NCI-H82 treated with DMSO at 0.1 percent for 48 hours (cell line): ENCODE measurements at regions not wholly inside any gene's neighbourhood (a gene's known extent, or its start where the extent isn't known, plus 50 kb on each side); places are given as distances from the start of the nearest gene placed in this dataset.

Source experiments
- DNase-seq: peaks from one replicate; lab custom pipeline; 2025; ENCODE audit not compliant: unreplicated experiment; lab: John Stamatoyannopoulos, UW

DNA sequence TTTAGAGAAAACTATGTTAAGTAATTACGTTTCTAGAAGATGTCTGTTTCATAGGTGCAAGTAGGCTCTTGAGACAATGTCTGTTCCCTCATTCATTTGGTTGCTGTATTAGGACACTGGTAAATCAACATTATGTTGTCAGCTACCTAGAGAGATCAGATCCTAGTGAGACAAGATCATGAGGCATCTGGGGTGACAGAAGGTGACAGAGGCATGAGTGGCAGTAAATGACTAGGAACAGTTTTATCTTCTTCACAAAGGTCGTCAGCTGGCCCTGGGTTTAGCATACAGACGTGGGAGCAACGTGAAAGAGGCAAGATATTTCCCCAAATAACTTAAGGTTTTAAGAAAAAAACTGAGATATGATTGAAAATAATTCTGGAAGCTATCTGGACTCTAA is 1926.3 kb upstream of the WWC1 start:
- peak; percentile 86 for DNase-seq

DNA sequence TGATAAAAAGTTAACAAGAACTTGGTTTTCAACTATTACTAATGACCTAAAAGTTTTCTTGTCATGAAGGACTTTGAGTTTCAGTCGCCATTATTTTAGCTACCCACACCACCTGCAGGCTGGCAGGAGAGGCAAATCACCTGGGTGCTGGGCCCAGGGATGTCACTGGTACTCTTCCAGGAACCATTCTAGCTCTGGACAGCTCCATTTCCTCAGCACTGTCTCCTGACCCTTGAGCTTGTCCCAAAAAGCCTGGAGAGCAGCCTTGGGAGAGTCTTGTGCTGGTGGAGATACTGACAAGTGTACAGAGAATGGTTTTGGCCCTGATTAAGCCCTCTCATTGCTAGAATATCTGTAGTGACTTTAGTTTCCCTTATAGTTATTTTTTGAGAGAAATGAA is 1924.1 kb upstream of the WWC1 start:
- DNase-seq, result no peak

DNA sequence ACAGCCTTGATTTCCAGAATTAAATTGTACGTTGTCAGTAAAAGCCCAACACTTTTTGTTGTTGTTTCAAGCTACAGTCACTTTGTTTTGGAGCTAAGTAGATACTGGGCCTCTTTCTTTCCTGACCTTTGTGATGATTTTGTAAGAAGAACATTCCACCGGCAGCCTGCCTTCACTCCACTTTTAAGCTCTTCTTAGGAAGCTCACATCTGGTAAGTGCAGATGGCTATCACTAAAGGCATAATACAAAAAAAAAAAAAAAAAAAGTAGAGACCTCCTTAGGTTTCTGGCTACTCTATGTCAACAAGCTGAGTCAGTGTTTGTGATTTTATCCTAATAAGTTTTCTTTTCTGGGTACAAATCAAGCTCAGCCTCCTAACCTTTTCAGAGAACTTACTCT is 1922.1 kb upstream of the WWC1 start:
- DNase-seq, result peak; percentile 58

DNA sequence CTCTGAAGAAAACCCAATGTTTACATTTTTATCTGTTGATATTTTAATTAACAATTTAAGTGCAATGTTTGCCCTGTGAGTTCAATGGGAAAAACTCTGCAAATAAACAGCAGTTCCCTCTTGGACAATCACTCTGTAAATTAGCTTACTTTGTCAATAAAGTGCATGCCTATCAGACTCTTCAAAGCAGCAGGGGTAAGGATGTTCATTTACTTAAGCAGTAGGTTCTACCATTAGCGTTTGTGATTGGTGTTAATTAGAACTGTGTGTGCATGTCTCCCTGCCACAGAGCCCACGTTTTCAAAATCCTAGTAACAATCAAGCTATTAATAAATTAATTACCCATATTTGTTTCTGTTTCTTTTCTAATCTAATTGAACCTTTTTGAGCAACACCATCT is 1921.6 kb upstream of the WWC1 start:
- peak; percentile 26 for DNase-seq

DNA sequence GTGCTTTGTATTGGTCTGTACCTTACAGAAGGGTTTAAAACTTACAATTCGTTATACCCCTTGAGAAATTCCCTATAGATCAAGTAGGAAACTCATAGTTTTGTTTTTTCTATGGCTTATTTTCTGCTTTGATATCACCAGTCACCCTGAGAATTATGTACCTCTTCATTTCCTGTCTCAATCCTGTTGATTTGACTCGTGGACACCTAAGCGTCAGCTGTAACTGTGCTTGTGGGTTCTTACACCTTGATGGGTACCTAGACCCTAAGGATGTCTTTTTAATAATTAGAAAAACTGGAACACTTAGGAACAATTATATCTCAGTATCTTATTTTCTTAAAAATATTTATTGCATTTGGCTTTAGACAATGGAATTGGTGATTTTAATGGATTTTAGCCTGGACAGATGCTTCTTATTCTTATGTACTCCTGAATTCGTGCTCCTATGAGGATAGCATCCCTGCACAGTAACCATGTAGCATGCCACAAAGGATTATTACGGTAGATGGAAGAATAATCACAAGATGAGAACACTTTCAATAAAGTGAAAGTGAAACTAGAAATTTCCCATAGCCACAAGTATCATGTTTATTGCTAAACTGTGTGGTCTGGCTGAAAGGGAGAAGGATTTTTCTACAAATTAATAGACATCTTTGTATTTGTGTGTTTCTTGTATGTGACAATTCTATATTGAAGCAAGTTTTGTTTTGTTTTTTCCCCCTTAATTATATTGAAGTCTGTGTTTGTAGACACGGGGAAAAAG is 1920.3 kb upstream of the WWC1 start:
- DNase-seq, result no peak

DNA sequence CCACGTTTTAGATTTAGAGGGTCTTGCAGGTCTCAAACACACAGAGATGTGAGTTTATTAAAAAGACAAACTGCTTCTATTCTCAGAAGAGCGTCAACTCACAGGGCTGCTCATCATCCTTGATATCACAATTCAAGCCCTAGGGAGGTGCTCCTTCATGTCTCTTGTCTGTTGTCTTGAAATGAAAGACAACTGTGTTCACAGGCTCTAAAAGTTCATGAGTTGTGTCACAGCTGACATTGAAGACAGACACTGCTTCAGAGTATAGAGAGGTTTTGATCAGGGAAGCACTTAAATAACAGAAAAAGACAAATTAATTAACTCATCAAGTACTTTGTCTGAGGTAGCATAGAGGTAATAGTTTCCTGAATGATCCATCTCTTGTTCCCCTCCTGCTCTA is 1917.6 kb upstream of the WWC1 start:
- no peak for DNase-seq

DNA sequence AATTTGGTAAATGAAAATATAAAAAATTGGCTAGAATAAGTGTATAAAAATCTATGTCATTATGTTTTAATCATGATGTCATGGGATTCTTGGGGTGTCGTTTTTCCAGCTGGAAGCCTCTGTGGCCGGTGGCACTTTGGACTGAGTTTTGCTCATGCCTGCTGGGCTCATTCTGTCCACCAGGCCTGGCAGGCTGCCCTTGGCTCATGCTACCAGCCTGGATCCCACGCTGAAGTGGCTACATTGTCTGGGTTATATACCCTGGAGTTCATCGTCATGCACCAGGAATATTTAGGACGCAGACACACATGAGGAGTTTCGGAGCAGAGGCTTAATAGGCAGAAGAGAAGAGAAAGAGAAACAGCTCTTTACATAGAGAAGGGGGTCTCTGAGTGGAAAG is 1913.7 kb upstream of the WWC1 start:
- DNase-seq, result no peak

DNA sequence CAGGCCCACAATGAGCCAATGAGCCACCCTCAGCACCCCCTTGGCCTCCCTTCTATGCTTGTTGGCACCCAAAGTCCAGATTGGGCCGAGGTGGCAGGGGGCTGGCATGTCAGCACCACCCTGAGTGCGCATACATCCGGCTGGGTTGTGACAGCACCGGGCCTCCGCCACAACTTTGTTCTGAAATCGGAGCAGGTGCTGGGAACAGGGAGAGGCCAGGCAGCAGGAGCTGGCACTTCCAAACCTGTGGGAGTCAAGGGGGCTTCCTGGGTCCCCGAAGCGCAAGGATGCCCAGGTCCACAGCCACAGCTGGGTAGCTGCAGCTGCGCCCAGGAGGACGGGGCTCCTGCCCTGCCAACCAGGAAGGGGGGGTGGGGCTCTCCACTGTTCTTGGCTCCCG is 1911.9 kb upstream of the WWC1 start:
- no peak for DNase-seq

DNA sequence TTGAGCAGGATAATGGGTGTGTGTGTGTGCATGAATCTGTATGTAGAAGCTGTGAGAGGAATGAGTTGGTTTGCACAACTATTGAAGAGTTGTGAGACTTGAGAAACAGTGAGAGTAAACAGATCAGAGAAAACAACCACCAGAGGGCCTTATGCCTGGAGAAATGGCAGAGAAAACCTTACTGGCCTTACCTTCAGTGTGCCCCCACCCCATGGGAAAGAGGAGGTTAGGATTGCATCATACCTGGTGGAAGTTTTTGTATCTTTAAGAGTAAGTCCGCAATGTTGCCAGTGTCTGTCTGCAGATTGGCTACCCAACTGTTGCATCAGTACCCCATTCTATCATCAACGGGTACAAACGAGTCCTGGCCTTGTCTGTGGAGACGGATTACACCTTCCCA is 1909.4 kb upstream of the WWC1 start:
- DNase-seq, result no peak

DNA sequence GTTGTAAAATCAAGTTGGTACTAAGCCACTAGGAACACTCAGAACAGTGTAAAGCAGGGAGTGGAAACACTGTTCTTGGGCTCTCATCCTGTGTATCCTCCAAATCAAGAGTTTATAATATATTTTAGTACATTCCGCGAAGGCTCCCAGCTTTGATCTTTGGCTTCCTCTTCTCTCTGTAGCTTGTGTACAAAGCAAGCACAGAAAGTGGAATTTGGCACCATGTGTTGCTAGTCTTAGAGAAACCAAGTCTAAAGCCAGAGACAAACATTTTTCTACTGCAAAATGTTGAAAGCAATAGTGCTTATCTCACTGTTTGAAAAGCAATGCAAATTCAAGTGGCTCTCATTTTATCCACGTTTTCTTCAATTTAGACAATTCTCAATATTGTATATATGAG is 1893.3 kb upstream of the WWC1 start:
- DNase-seq, result no peak

DNA sequence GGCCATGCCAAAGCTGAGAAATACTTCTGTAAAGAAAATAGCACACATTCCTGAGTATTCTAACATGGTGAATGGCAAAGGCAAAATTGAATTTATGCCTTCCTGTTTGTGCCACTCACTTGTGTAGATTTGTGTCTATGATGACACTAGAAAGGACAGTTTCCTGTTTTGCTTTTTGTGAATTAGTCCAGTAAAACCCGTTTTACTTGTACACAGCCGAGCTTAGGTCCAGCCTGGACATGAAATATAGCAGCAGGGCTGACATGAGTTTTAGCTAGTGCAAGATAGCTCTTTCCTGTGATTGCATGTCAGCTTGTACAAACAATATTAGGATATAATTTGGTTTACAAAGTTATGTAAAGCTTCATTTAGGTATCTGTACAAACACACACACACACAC is 1891.7 kb upstream of the WWC1 start:
- DNase-seq, result no peak

DNA sequence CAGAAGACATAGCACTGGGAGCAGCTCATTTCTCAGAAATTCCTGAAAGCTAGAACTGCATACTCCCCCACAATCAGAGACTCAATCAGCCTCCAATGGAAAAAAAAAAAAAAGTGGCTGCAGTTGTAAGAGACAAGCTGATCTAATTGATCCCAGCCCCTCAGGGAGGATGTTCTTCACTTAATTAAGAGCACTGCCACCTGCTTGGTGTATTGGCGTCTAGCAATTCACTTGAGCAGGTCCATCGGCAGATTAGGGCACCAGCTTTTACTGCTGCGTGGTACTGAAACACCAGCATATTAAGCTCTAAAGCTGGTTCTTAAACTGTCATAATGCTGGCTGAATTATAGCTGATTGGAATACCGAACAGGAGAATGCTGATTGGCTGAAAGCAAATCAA is 1890.1 kb upstream of the WWC1 start:
- peak; percentile 89 for DNase-seq

DNA sequence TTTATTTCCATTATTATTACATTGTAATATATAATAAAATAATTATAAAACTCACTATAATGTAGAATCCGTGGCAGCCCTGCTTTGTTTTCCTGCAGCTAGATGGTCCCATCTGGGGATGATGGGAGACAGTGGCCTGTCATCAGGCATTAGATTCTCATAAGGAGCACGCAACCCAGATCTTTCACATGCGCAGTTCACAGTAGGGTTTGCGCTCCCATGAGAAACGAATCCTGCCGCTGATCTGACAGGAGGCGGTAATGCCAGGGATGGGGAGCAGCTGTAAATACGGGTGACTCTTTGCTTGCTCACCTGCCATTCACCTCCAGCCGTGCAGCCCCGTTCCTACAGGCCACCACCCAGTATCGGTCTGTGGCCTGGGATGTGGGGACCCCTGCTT is 1879.3 kb upstream of the WWC1 start:
- no peak for DNase-seq

DNA sequence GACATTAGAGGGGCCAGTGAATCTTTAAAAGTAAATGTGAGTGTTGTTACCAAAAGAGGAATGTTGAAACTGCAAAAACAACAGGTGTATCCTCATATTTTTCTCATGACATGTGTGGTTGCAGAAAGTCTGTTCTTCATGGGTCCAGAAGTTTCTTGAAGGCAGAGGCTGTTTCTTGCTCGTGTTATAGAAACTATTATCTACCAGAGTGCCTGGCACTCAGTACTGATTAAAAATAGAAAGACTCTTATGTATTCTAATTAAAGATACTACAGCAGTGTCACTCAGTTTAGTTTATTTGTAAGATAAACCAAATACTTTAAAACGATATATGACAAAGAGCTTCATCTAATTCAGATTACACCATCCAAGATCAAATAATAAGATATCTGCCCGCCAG is 1864.2 kb upstream of the WWC1 start:
- DNase-seq, result no peak

DNA sequence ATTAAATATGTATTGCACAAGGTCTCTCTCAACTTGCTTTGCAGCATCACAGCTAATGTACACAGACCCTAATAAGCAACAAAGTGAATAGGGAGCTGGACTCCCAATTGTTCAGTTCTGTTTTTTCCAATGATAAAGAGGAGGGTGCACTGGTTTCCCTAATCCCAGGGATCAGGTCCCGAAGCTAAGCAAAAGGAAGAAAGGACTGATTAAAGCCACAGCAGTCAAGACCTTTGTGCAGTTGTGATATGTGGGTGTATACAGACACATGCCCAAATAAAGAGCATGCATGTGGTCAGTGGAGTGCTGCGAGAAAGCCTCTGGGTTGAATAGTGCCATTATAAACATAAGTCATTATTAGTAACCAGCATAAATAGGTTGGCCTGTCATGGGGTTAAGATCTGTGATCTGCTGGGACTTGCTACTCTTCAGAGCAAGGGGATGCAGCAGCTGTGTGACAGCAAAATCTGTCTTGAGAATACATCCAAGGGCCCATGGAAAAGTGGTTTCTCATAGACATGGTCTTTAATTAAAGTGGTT is 1863.1 kb upstream of the WWC1 start:
- DNase-seq, result no peak

DNA sequence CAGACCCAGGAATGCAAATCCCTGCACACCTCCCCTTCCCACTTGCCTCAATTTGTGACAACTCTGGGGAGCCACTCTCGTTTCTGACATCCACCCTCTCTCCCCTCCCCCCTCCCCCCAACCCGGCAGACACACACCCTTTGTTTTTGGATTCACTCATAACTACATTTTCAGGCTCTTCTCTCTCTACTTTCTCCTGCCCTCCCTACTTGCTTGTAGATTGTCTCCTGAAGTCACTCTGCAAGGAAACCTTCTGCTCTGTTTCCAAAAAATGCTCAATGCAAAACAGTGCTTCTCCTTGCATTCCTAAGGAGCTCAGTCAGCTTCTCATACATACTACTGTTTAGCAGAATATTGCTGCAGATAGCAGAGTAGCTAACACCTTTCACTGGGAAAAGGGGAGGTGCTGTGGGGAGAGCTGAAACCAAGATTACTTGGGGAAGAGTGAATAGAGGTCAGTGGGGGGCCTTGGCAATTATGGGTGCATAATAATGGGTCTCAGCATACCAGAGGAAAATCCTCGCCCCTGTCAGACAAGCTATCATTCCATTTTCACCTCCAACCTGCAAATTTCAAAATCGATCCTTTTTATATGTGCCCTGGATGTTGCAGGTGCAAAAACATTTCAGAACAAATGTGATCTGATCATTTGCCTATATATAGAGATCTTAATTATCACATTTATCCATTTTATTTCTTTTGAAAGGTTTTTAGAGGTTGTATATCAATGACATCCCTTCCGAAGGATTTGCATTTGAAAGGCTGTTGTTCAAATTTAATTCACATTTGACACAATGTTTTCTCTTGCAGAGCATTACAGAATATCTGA is 1860.7 kb upstream of the WWC1 start:
- no peak for DNase-seq

DNA sequence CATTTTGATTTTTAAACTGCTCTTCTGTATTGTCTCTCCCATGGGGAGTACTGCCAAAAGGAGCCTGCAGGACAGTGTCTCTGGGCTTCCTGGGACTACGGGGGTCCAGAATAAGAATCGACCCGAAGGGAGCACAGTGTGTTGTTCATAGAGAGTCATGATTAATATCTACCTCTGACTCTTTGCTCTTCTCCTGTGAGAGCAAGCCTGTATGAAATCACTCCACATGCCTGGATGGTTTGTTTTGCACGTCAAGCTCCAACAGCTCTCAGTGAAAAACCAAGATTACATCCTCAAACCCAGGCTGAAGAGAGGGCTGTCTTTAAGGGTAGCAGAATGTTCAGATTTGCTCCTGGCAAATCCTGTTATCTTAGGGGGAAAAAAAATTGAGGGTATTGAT is 1860.0 kb upstream of the WWC1 start:
- DNase-seq, result no peak

DNA sequence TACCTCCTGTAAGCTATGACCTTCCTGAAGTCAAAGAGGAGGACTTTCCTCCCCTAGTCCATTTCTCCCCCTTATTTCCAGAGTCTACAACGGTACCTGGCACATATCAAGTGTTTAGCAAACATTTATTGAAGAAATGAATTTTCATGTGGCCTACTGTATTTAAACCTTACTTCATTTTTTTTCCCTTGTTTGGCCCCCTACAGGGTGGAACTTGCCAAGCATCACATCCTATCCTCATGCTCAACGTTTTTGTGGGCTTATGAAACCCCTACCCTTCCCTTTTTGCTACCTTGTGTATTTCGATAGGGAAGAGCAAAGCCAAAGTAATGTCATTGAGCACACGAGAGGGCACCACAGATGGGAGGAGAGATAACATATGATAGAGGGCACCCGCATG is 1857.8 kb upstream of the WWC1 start:
- DNase-seq, result no peak

DNA sequence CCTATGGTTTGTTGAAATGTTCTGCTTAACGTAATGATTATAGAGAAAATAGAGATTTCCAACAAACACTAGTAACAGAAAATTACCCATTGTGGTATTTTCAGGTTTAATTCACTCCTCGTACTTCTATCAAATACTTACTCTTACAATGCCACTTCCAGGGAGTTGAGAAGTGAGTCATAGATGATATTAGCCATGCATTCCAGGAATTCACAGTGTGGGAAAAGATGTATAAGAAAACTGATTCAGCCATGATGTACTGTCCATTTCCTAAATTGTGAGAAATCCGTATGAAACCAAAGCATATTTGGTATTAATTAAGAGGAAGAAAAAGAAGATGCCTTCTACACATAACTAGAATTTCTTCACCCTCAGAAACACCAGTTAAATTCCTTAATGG is 1854.6 kb upstream of the WWC1 start:
- no peak for DNase-seq

DNA sequence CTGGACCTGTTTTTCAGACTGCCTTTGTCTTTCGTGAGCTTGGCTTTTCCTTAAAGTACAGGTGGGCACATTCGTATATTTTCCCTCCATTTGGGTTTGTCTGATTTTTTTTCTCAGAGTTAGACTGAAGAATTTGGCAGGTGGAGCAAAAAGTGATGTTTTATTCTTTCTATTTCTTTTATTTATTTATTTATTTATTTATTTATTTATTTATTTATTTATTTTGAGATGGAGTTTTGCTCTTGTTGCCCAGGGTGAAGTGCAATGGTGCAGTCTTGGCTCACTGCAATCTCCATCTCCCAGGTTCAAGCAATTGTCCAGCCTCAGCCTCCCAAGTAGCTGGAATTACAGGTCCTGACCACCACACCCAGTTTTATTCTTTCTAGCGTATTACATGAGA is 1805.1 kb upstream of the WWC1 start:
- DNase-seq, result no peak

DNA sequence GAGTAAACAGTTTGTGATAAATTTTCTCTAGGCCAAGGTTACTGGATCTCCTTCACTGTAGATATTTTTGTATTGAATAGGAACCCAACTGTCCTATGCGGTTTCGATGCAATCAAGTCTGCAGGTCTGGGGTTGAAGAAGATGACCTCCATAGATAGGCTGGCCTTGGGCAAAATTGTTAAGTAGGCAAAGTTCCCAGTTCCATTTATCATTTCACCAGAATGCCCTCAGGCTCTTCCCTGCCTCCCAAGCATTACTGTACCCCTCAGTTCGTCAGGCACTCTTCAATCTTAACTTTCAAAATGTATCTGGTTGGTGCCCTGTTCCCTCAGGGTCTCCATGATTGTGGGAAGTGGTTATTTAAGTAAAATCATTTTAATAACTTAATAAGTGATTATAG is 1802.9 kb upstream of the WWC1 start:
- no peak for DNase-seq

DNA sequence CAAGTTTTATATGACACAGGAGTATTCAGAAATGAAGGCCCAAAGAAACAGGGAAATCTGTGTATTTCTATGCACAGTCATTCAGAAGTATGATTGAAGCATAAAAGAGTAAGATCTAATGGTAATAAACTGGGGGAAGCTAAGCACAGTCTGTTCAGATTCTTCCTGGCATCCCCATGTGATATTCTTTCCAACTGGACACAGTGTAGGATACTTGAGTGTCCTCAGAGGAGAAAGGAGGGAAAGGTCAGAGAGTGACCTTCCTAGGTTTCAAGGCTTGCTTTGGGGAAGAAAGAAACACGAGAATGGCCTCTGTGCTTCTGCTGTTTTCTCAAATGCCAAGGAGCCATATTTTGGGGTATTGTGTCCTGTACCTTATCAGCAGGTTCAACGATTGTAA is 1798.4 kb upstream of the WWC1 start:
- no peak for DNase-seq
